ENCODE measurements at regions not wholly inside any gene's neighbourhood (a gene's known extent, or its start where the extent isn't known, plus 50 kb on each side); places are given as distances from the start of the nearest gene placed in this dataset.

GRCh38 chr10:120760253-120760652, 90.9 kb upstream of the WDR11 start:
- no peak for ATAC-seq
- no peak for TF ChIP-seq CTCF (IDR thresholded peaks at IDR 0.05)
- H3K9me3 ChIP-seq: no peaks in the 10 kb centered on the region
- intact Hi-C loops (cut with DNase I, micrococcal nuclease): no loop called here
- no peaks in the 10 kb centered on the region for H3K4me1 ChIP-seq (ENCODE audit: low read depth)
- H3K4me3 ChIP-seq: no peak overlapping the region
- DNase-seq: no peak
- H3K36me3 ChIP-seq (ENCODE audit: low read depth): no peaks in the 10 kb centered on the region

- TF ChIP-seq CTCF (IDR thresholded peaks at IDR 0.05): no peak
- Histone ChIP-seq H3K4me3 (no peak overlapping the region), H3K9me3 (no peaks in the 10 kb centered on the region), H3K36me3 (ENCODE audit: low read depth) (no peaks in the 10 kb centered on the region), H3K4me1 (ENCODE audit: low read depth) (no peaks in the 10 kb centered on the region)
- intact Hi-C loops (cut with DNase I, micrococcal nuclease): no loop called here
- ATAC-seq (no peak), DNase-seq (no peak)
Measured at GRCh38 chr10:120761951-120762350, 89.2 kb upstream of the WDR11 start.

- ATAC-seq (no peak), DNase-seq (no peak)
- Histone ChIP-seq H3K9me3 (no peaks in the 10 kb centered on the region), H3K4me1 (ENCODE audit: low read depth) (no peaks in the 10 kb centered on the region), H3K36me3 (ENCODE audit: low read depth) (no peaks in the 10 kb centered on the region), H3K4me3 (no peak overlapping the region)
- TF ChIP-seq CTCF (IDR thresholded peaks at IDR 0.05): no peak
- intact Hi-C loops (cut with DNase I, micrococcal nuclease): no loop called here
Measured at GRCh38 chr10:120765226-120765803, 85.8 kb upstream of the WDR11 start.

- Histone ChIP-seq H3K4me1 (ENCODE audit: low read depth) (no peaks in the 10 kb centered on the region), H3K4me3 (no peak overlapping the region), H3K36me3 (ENCODE audit: low read depth) (no peaks in the 10 kb centered on the region), H3K9me3 (no peaks in the 10 kb centered on the region)
- no peak for DNase-seq
- no peak for ATAC-seq
- TF ChIP-seq CTCF (IDR thresholded peaks at IDR 0.05): no peak
- intact Hi-C loops (cut with DNase I, micrococcal nuclease): no loop called here
Measured at GRCh38 chr10:120768227-120768626, 82.9 kb upstream of the WDR11 start.

- Histone ChIP-seq H3K36me3 (ENCODE audit: low read depth) (no peaks in the 10 kb centered on the region), H3K4me1 (ENCODE audit: low read depth) (no peaks in the 10 kb centered on the region), H3K9me3 (no peaks in the 10 kb centered on the region), H3K4me3 (no peak overlapping the region)
- DNase-seq (no peak), ATAC-seq (no peak)
- intact Hi-C loops (cut with DNase I, micrococcal nuclease): no loop called here
- TF ChIP-seq CTCF (IDR thresholded peaks at IDR 0.05): no peak
Measured at GRCh38 chr10:120770496-120770895, 80.7 kb upstream of the WDR11 start.

GRCh38 chr10:120776442-120776841, 74.7 kb upstream of the WDR11 start:
- Histone ChIP-seq H3K36me3 (ENCODE audit: low read depth) (no peaks in the 10 kb centered on the region), H3K9me3 (no peaks in the 10 kb centered on the region), H3K4me1 (ENCODE audit: low read depth) (no peaks in the 10 kb centered on the region), H3K4me3 (no peak overlapping the region)
- intact Hi-C loops (cut with DNase I, micrococcal nuclease): no loop called here
- DNase-seq (no peak), ATAC-seq (no peak)
- TF ChIP-seq CTCF (IDR thresholded peaks at IDR 0.05): no peak

Data from mucosa of descending colon (tissue), 3 donors.